Keratinocyte (primary cell): ENCODE measurements at regions not wholly inside any gene's neighbourhood (a gene's known extent, or its start where the extent isn't known, plus 50 kb on each side); places are given as distances from the start of the nearest gene placed in this dataset.

Experiments used
- CTCF ChIP-seq, 3 experiments: IDR thresholded peaks in 1 of 3; conservative IDR thresholded peaks in 1 of 3; optimal IDR thresholded peaks in 1 of 3; 2 replicates in 2 of 3; 3 replicates in 1 of 3; pipeline versions ENCODE3 to v1.5.1; 2011; ENCODE audit warnings: low read length in 3 of 3, mild to moderate bottlenecking in 3 of 3, moderate library complexity in 2 of 3, control low read depth in 1 of 3, inconsistent platforms in 1 of 3; ENCODE audit not compliant: insufficient read depth in 2 of 3; ENCODE audit errors: extremely low read depth in 1 of 3
- EZH2 ChIP-seq: IDR thresholded peaks from one replicate; pipeline ENCODE4 v1.6.1; 2012; ENCODE audit warnings: inconsistent platforms, mild to moderate bottlenecking, low read length, moderate library complexity

- peak; percentile 92 to 98 (median 96) for TF ChIP-seq CTCF (optimal IDR thresholded peaks at IDR 0.05 in 1 of 3, IDR thresholded peaks at IDR 0.05 in 1 of 3, conservative IDR thresholded peaks at IDR 0.05 in 1 of 3; ENCODE audit: extremely low read depth in 1 of 3, insufficient read depth in 2 of 3, low read length in 3 of 3)
- TF ChIP-seq EZH2, result no peak
Observed at GRCh38 chr12:42023733-42024494, 120.8 kb downstream of the GXYLT1 start.
